HG02759 (cell line): ENCODE measurements at regions not wholly inside any gene's neighbourhood (a gene's known extent, or its start where the extent isn't known, plus 50 kb on each side); places are given as distances from the start of the nearest gene placed in this dataset.

Source experiments
- ATAC-seq: cut with Tn5 transposase; IDR thresholded peaks from one replicate; pipeline ENCODE4 v1.9.1; 2021; ENCODE audit warnings: mild to moderate bottlenecking, moderate library complexity; ENCODE audit not compliant: unreplicated experiment

- ATAC-seq = no peak
Observed at GRCh38 chr1:243917177-243917862, 67.3 kb upstream of the AKT3 start.

- ATAC-seq = no peak
Observed at GRCh38 chr1:243916160-243916559, 66.1 kb upstream of the AKT3 start.

GRCh38 chr1:243912347-243912746 lies 62.3 kb upstream of the AKT3 start:
- no peak for ATAC-seq

- no peak for ATAC-seq
Observed at GRCh38 chr1:243910607-243911006, 60.6 kb upstream of the AKT3 start.

- no peak for ATAC-seq
Observed at GRCh38 chr1:243903895-243904294, 53.9 kb upstream of the AKT3 start.

- no peak for ATAC-seq
Observed at GRCh38 chr1:243903041-243903440, 53.0 kb upstream of the AKT3 start.

GRCh38 chr1:243902100-243902499 lies 52.1 kb upstream of the AKT3 start:
- no peak for ATAC-seq
